ENCODE measurements at regions not wholly inside any gene's neighbourhood (a gene's known extent, or its start where the extent isn't known, plus 50 kb on each side); places are given as distances from the start of the nearest gene placed in this dataset.

- DNase-seq (ENCODE audit: low spot score): peak; percentile 8
These were observed 555.6 kb downstream of the PPARGC1A start for GRCh38 chr4:23333946-23334878.

GRCh38 chr4:23333556-23333945 is 556.3 kb downstream of the PPARGC1A start:
- DNase-seq (ENCODE audit: low spot score): no peak

GRCh38 chr4:23332313-23332712 is 557.5 kb downstream of the PPARGC1A start:
- DNase-seq (ENCODE audit: low spot score): no peak

GRCh38 chr4:23327120-23327519 is 562.7 kb downstream of the PPARGC1A start:
- DNase-seq (ENCODE audit: low spot score): no peak

GRCh38 chr4:23324021-23324690 is 565.7 kb downstream of the PPARGC1A start:
- DNase-seq (ENCODE audit: low spot score): no peak

- no peak for DNase-seq (ENCODE audit: low spot score)
These were observed 566.4 kb downstream of the PPARGC1A start for GRCh38 chr4:23323436-23323835.

- no peak for DNase-seq (ENCODE audit: low spot score)
These were observed 567.1 kb downstream of the PPARGC1A start for GRCh38 chr4:23322732-23323131.

GRCh38 chr4:23320931-23321587 is 568.8 kb downstream of the PPARGC1A start:
- DNase-seq (ENCODE audit: low spot score): no peak

- DNase-seq (ENCODE audit: low spot score): no peak
These were observed 577.2 kb downstream of the PPARGC1A start for GRCh38 chr4:23312686-23313085.

- DNase-seq (ENCODE audit: low spot score): no peak
These were observed 577.9 kb downstream of the PPARGC1A start for GRCh38 chr4:23311983-23312382.

- no peak for DNase-seq (ENCODE audit: low spot score)
These were observed 584.8 kb downstream of the PPARGC1A start for GRCh38 chr4:23305026-23305425.

- no peak for DNase-seq (ENCODE audit: low spot score)
These were observed 591.5 kb downstream of the PPARGC1A start for GRCh38 chr4:23298371-23298770.

GRCh38 chr4:23297327-23297726 is 592.5 kb downstream of the PPARGC1A start:
- DNase-seq (ENCODE audit: low spot score): no peak

- no peak for DNase-seq (ENCODE audit: low spot score)
These were observed 598.4 kb downstream of the GBA3 start for GRCh38 chr4:23291139-23291538.

GRCh38 chr4:23290656-23291055 is 597.9 kb downstream of the GBA3 start:
- no peak for DNase-seq (ENCODE audit: low spot score)

- no peak for DNase-seq (ENCODE audit: low spot score)
These were observed 586.7 kb downstream of the GBA3 start for GRCh38 chr4:23279377-23279986.

- no peak for DNase-seq (ENCODE audit: low spot score)
These were observed 586.1 kb downstream of the GBA3 start for GRCh38 chr4:23278845-23279244.

GRCh38 chr4:23276076-23276475 is 583.3 kb downstream of the GBA3 start:
- DNase-seq (ENCODE audit: low spot score): no peak

- DNase-seq (ENCODE audit: low spot score): no peak
These were observed 576.8 kb downstream of the GBA3 start for GRCh38 chr4:23269566-23269965.

GRCh38 chr4:23268072-23268771 is 575.5 kb downstream of the GBA3 start:
- no peak for DNase-seq (ENCODE audit: low spot score)

GRCh38 chr4:23266401-23266800 is 573.7 kb downstream of the GBA3 start:
- no peak for DNase-seq (ENCODE audit: low spot score)

GRCh38 chr4:23260511-23260910 is 567.8 kb downstream of the GBA3 start:
- DNase-seq (ENCODE audit: low spot score): no peak

Data from AG08396 (cell line).